Spleen (tissue), 11 donors: ENCODE measurements at regions not wholly inside any gene's neighbourhood (a gene's known extent, or its start where the extent isn't known, plus 50 kb on each side); places are given as distances from the start of the nearest gene placed in this dataset.

Experiments
- DNase-seq: peaks from one replicate; pipeline ENCODE4 v3.0.0-alpha.2; 2020
- H3K27ac ChIP-seq, 8 donors: fragments of 200-600 bp; sonication (generic) in 7 of 8; 1 replicate in 4 of 8; 2 replicates in 4 of 8; pipeline versions ENCODE4 v1.5.0 to v1.8.0; 2016 to 2021; ENCODE audit warnings: inconsistent platforms in 4 of 8, mild to moderate bottlenecking in 4 of 8, moderate library complexity in 1 of 8
- H3K27me3 ChIP-seq, 7 donors: fragments of 200-600 bp; sonication (generic) in 6 of 7; replicated peaks in 1 of 7; 1 replicate in 4 of 7; 2 replicates in 3 of 7; pipeline versions ENCODE4 v1.5.0 to v1.8.0; 2016 to 2021; ENCODE audit warnings: inconsistent platforms in 3 of 7, mild to moderate bottlenecking in 1 of 7
- H3K36me3 ChIP-seq, 6 donors: fragments of 200-600 bp; sonication (generic) in 5 of 6; 1 replicate in 4 of 6; 2 replicates in 2 of 6; pipeline versions ENCODE4 v1.5.0 to v1.8.0; 2016 to 2021; ENCODE audit warnings: inconsistent platforms in 2 of 6
- H3K4me1 ChIP-seq, 6 donors: fragments of 200-600 bp; sonication (generic) in 5 of 6; 1 replicate in 3 of 6; 2 replicates in 3 of 6; pipeline versions ENCODE4 v1.5.0 to v1.8.0; 2016 to 2021; ENCODE audit warnings: inconsistent platforms in 3 of 6
- H3K4me3 ChIP-seq, 8 donors: fragments of 200-600 bp; sonication (generic) in 7 of 8; 1 replicate in 4 of 8; 2 replicates in 4 of 8; pipeline versions ENCODE4 v1.5.0 to v1.8.0; 2016 to 2021; ENCODE audit warnings: inconsistent platforms in 4 of 8, mild to moderate bottlenecking in 4 of 8, moderate library complexity in 2 of 8
- H3K9me3 ChIP-seq, 8 donors: fragments of 200-600 bp; sonication (generic) in 7 of 8; 1 replicate in 4 of 8; 2 replicates in 4 of 8; pipeline versions ENCODE4 v1.5.0 to v1.8.0; 2016 to 2021; ENCODE audit warnings: inconsistent platforms in 4 of 8
- POLR2A ChIP-seq, 3 donors: fragments of 450-650 bp; IDR thresholded peaks; one replicate each; pipeline ENCODE4 v1.5.1; 2017; ENCODE audit warnings: antibody characterized with exemption in 3 of 3, mild to moderate bottlenecking in 1 of 3
- POLR2AphosphoS5 ChIP-seq, 3 donors: sonication (generic); formaldehyde crosslinking; IDR thresholded peaks; one replicate each; pipeline ENCODE4 v1.5.1; 2017; ENCODE audit warnings: antibody characterized with exemption in 3 of 3
- WGBS, 5 donors: extraction: QIAGEN DNeasy Blood & Tissue Kit in 3 of 5; methylation state at CpG; one replicate each; pipeline versions ENCODE4 v1.1.5 to v1.1.7; 2013 to 2018; 5-methylcytosine and 5-hydroxymethylcytosine counted together
- intact Hi-C: fragments of 100-400 bp; cut with DNase I; formaldehyde crosslinking; loops from one replicate; pipeline ENCODE4 v1.15.0; 2023; ENCODE audit warnings: low total_unique reads
- TF ChIP-seq, protein P1 (sequence below), 11 experiments: fragments of 200-600 bp in 7 of 11; fragments of 450-650 bp in 4 of 11; sonication (generic) in 4 of 11; IDR thresholded peaks in 8 of 11; conservative IDR thresholded peaks in 3 of 11; 1 replicate in 7 of 11; 2 replicates in 4 of 11; pipeline versions ENCODE4 v1.4.0 to v1.8.0; 2016 to 2021; ENCODE audit warnings: antibody characterized with exemption in 11 of 11, inconsistent platforms in 4 of 11, mild to moderate bottlenecking in 1 of 11
- donor health status: healthy with polysubstance abuse.
- donor health status: DM: no; HTN: no; CAD: no; lungs with moderate emphysema.
- donor health status: DM: no; HTN: no; CAD: no.
- donor health status: Bipolar disorder and iron deficiency.
- donor health status: healthy.
- donor health status: DM: no; HTN: no; CAD: no.
- donor health status: DM: yes; HTN: yes; CAD: no.

DNA sequence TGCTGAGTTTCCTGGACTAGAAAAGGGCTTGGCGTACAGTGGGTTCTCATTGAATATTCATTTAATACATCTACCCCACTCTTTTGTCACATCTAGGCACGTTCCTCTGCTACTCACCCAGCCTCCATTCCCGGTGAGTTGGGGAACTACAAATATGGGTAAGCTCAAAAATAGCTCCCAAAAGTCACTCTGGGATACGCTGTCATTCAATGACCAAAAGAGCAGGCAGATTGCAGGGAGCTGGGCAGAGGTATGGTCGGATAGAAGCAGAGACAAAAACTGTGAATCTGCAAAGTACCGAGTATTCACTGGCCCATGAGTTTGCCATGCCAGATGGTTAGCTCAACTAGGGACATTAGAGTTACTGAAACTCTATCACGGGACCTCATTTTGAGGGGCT, 103.9 kb upstream of the SASH1 start:
- WGBS, 5 donors, result 86 to 93% (median 89%) methylated on average over 7 of the region's 7 CpGs

DNA sequence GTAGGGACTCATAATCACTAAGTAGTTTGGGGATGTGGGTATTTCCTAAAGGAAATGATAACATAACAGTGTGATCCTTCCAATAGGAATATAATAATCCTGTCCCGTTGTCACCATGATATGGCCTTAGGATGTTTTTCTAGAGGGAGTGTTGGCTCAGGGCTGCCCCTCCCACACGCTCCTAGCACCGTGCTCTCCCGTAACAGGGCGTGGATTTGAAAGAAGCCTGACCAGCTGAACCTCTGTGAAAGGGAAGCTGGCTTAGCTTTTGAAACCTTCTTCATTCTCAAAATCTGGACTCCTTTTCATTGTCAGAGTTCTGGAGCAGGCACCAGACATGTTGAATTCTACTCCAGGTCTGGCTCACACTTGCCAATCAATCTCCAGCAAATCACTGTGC, 103.4 kb upstream of the SASH1 start:
- TF ChIP-seq POLR2A (IDR thresholded peaks at IDR 0.05), result no peak
- TF ChIP-seq, protein P1, sequence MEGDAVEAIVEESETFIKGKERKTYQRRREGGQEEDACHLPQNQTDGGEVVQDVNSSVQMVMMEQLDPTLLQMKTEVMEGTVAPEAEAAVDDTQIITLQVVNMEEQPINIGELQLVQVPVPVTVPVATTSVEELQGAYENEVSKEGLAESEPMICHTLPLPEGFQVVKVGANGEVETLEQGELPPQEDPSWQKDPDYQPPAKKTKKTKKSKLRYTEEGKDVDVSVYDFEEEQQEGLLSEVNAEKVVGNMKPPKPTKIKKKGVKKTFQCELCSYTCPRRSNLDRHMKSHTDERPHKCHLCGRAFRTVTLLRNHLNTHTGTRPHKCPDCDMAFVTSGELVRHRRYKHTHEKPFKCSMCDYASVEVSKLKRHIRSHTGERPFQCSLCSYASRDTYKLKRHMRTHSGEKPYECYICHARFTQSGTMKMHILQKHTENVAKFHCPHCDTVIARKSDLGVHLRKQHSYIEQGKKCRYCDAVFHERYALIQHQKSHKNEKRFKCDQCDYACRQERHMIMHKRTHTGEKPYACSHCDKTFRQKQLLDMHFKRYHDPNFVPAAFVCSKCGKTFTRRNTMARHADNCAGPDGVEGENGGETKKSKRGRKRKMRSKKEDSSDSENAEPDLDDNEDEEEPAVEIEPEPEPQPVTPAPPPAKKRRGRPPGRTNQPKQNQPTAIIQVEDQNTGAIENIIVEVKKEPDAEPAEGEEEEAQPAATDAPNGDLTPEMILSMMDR (IDR thresholded peaks at IDR 0.05 in 8 of 11, conservative IDR thresholded peaks at IDR 0.05 in 3 of 11), result no peak
- WGBS, 5 donors, result 56 to 77% (median 76%) methylated on average over 5 of the region's 5 CpGs
- Histone ChIP-seq H3K36me3 (no peaks in the 10 kb centered on the region), H3K9me3 (no peaks in the 10 kb centered on the region), H3K27ac (no peak overlapping the region), H3K4me1 (no peaks in the 10 kb centered on the region), H3K27me3 (no peaks in the 10 kb centered on the region), H3K4me3 (no peak overlapping the region)
- DNase-seq, result no peak
- intact Hi-C loops, result no loop called here

More for the DNA sequence above, 103.9 kb upstream of the SASH1 start:
- no peaks in the 10 kb centered on the region for H3K9me3 ChIP-seq
- TF ChIP-seq POLR2AphosphoS5 (IDR thresholded peaks at IDR 0.05), result no peak
- no peak for TF ChIP-seq POLR2A (IDR thresholded peaks at IDR 0.05)
- TF ChIP-seq, protein P1 (IDR thresholded peaks at IDR 0.05 in 8 of 11, conservative IDR thresholded peaks at IDR 0.05 in 3 of 11), result no peak
- no peak overlapping the region for H3K27ac ChIP-seq
- no peaks in the 10 kb centered on the region for H3K4me1 ChIP-seq
- H3K27me3 ChIP-seq, result no peaks in the 10 kb centered on the region
- intact Hi-C loops, result no loop called here
- no peak for DNase-seq
- no peak overlapping the region for H3K4me3 ChIP-seq
- no peaks in the 10 kb centered on the region for H3K36me3 ChIP-seq

- intact Hi-C loops, result no loop called here
- H3K9me3 ChIP-seq, result no peaks in the 10 kb centered on the region
- no peaks in the 10 kb centered on the region for H3K36me3 ChIP-seq
- 73 to 88% (median 81%) methylated on average over 6 of the region's 6 CpGs for WGBS, 5 donors
- no peaks in the 10 kb centered on the region for H3K27me3 ChIP-seq
- H3K4me3 ChIP-seq, result no peak overlapping the region
- no peak for DNase-seq
- H3K27ac ChIP-seq, result no peak overlapping the region
- TF ChIP-seq, protein P1 (IDR thresholded peaks at IDR 0.05 in 8 of 11, conservative IDR thresholded peaks at IDR 0.05 in 3 of 11), result no peak
- no peak for TF ChIP-seq POLR2A (IDR thresholded peaks at IDR 0.05)
- TF ChIP-seq POLR2AphosphoS5 (IDR thresholded peaks at IDR 0.05), result no peak
- H3K4me1 ChIP-seq, result no peaks in the 10 kb centered on the region
Observed at GRCh38 chr6:148239801-148240460, 102.7 kb upstream of the SASH1 start.

- intact Hi-C loops, result no loop called here
- no peaks in the 10 kb centered on the region for H3K36me3 ChIP-seq
- no peak overlapping the region for H3K4me3 ChIP-seq
- no peaks in the 10 kb centered on the region for H3K9me3 ChIP-seq
- H3K4me1 ChIP-seq, result no peaks in the 10 kb centered on the region
- no peaks in the 10 kb centered on the region for H3K27me3 ChIP-seq
- DNase-seq, result no peak
- no peak for TF ChIP-seq POLR2A (IDR thresholded peaks at IDR 0.05)
- TF ChIP-seq POLR2AphosphoS5 (IDR thresholded peaks at IDR 0.05), result no peak
- TF ChIP-seq, protein P1 (IDR thresholded peaks at IDR 0.05 in 8 of 11, conservative IDR thresholded peaks at IDR 0.05 in 3 of 11), result no peak
- WGBS, 5 donors, result 82 to 88% (median 87%) methylated on average over 6 of the region's 6 CpGs
- no peak overlapping the region for H3K27ac ChIP-seq
Observed at GRCh38 chr6:148240461-148240840, 102.2 kb upstream of the SASH1 start.
